Neuron (in vitro differentiated cells): ENCODE measurements at regions not wholly inside any gene's neighbourhood (a gene's known extent, or its start where the extent isn't known, plus 50 kb on each side); places are given as distances from the start of the nearest gene placed in this dataset.
"Not testable (repeated sequence)": the region's sequence is repeated elsewhere in the genome, so short reads cannot be mapped to it uniquely, and the experiment has no call there.

Experiments used
- H2AFZ ChIP-seq: one replicate; pipeline ENCODE4 v1.6.1; 2013; ENCODE audit warnings: low read depth, mild to moderate bottlenecking, inconsistent platforms, low read length, moderate library complexity
- H3K27me3 ChIP-seq: one replicate; pipeline ENCODE4 v1.6.1; 2013; ENCODE audit warnings: low read length; ENCODE audit not compliant: insufficient read depth
- H3K36me3 ChIP-seq: one replicate; pipeline ENCODE4 v1.6.1; 2013; ENCODE audit warnings: low read length; ENCODE audit not compliant: insufficient read depth
- H3K4me1 ChIP-seq: one replicate; pipeline ENCODE4 v1.6.1; 2013; ENCODE audit warnings: low read length; ENCODE audit not compliant: insufficient read depth
- H3K4me3 ChIP-seq: 2 replicates; pipeline ENCODE4 v1.5.1; 2013; ENCODE audit warnings: mild to moderate bottlenecking, low read length, moderate library complexity
- H3K9me3 ChIP-seq: one replicate; pipeline ENCODE4 v1.6.1; 2013; ENCODE audit warnings: low read length

GRCh38 chr5:24998641-24999040, 353.9 kb upstream of the CDH10 start:
- Histone ChIP-seq H3K27me3 (no peaks in the 10 kb centered on the region), H3K4me3 (no peak overlapping the region), H2AFZ (no peak overlapping the region), H3K36me3 (no peaks in the 10 kb centered on the region), H3K9me3 (no peaks in the 10 kb centered on the region), H3K4me1 (no peaks in the 10 kb centered on the region)

GRCh38 chr5:24986326-24986725, 341.5 kb upstream of the CDH10 start:
- no peaks in the 10 kb centered on the region for H3K4me1 ChIP-seq
- no peak overlapping the region for H3K4me3 ChIP-seq
- no peaks in the 10 kb centered on the region for H3K36me3 ChIP-seq
- H3K9me3 ChIP-seq, result no peaks in the 10 kb centered on the region
- no peaks in the 10 kb centered on the region for H3K27me3 ChIP-seq
- H2AFZ ChIP-seq, result no peak overlapping the region

GRCh38 chr5:24978552-24978951, 333.8 kb upstream of the CDH10 start:
- H3K4me1 ChIP-seq, H3K27me3 ChIP-seq, H3K4me3 ChIP-seq, H3K36me3 ChIP-seq, H2AFZ ChIP-seq, H3K9me3 ChIP-seq: not testable (repeated sequence)

- Histone ChIP-seq H3K9me3 (no peaks in the 10 kb centered on the region), H3K4me3 (no peak overlapping the region), H3K36me3 (no peaks in the 10 kb centered on the region), H2AFZ (no peak overlapping the region), H3K27me3 (no peaks in the 10 kb centered on the region), H3K4me1 (no peaks in the 10 kb centered on the region)
Observed at GRCh38 chr5:24963611-24964010, 318.8 kb upstream of the CDH10 start.

GRCh38 chr5:24923400-24923799, 278.6 kb upstream of the CDH10 start:
- Histone ChIP-seq H3K36me3 (no peaks in the 10 kb centered on the region), H3K4me1 (no peaks in the 10 kb centered on the region), H2AFZ (no peak overlapping the region), H3K27me3 (no peaks in the 10 kb centered on the region), H3K9me3 (no peaks in the 10 kb centered on the region), H3K4me3 (no peak overlapping the region)

- no peak overlapping the region for H2AFZ ChIP-seq
- H3K9me3 ChIP-seq, result no peaks in the 10 kb centered on the region
- no peaks in the 10 kb centered on the region for H3K27me3 ChIP-seq
- no peaks in the 10 kb centered on the region for H3K36me3 ChIP-seq
- no peak overlapping the region for H3K4me3 ChIP-seq
- H3K4me1 ChIP-seq, result no peaks in the 10 kb centered on the region
Observed at GRCh38 chr5:24918676-24919075, 273.9 kb upstream of the CDH10 start.

GRCh38 chr5:24916863-24917262, 272.1 kb upstream of the CDH10 start:
- H2AFZ ChIP-seq, result peak overlapping the region; percentile 26
- H3K4me1 ChIP-seq, result no peaks in the 10 kb centered on the region
- no peaks in the 10 kb centered on the region for H3K27me3 ChIP-seq
- H3K4me3 ChIP-seq, result no peak overlapping the region
- H3K36me3 ChIP-seq, result no peaks in the 10 kb centered on the region
- H3K9me3 ChIP-seq, result no peaks in the 10 kb centered on the region

- H3K9me3 ChIP-seq, result no peaks in the 10 kb centered on the region
- no peak overlapping the region for H3K4me3 ChIP-seq
- no peaks in the 10 kb centered on the region for H3K36me3 ChIP-seq
- no peaks in the 10 kb centered on the region for H3K27me3 ChIP-seq
- no peaks in the 10 kb centered on the region for H3K4me1 ChIP-seq
- H2AFZ ChIP-seq, result no peak overlapping the region
Observed at GRCh38 chr5:24909210-24909609, 264.4 kb upstream of the CDH10 start.

- Histone ChIP-seq H3K36me3 (no peaks in the 10 kb centered on the region), H3K4me1 (no peaks in the 10 kb centered on the region), H3K9me3 (no peaks in the 10 kb centered on the region), H2AFZ (no peak overlapping the region), H3K27me3 (no peaks in the 10 kb centered on the region), H3K4me3 (no peak overlapping the region)
Observed at GRCh38 chr5:24906689-24907088, 261.9 kb upstream of the CDH10 start.

- no peaks in the 10 kb centered on the region for H3K9me3 ChIP-seq
- no peak overlapping the region for H2AFZ ChIP-seq
- H3K4me1 ChIP-seq, result no peaks in the 10 kb centered on the region
- H3K36me3 ChIP-seq, result no peaks in the 10 kb centered on the region
- H3K4me3 ChIP-seq, result no peak overlapping the region
- H3K27me3 ChIP-seq, result no peaks in the 10 kb centered on the region
Observed at GRCh38 chr5:24904981-24905517, 260.3 kb upstream of the CDH10 start.

- no peaks in the 10 kb centered on the region for H3K9me3 ChIP-seq
- H3K27me3 ChIP-seq, result no peaks in the 10 kb centered on the region
- H3K4me1 ChIP-seq, result no peaks in the 10 kb centered on the region
- no peaks in the 10 kb centered on the region for H3K36me3 ChIP-seq
- H2AFZ ChIP-seq, result no peak overlapping the region
- no peak overlapping the region for H3K4me3 ChIP-seq
Observed at GRCh38 chr5:24899180-24899579, 254.4 kb upstream of the CDH10 start.

- no peaks in the 10 kb centered on the region for H3K9me3 ChIP-seq
- H3K27me3 ChIP-seq, result no peaks in the 10 kb centered on the region
- H3K36me3 ChIP-seq, result no peaks in the 10 kb centered on the region
- no peak overlapping the region for H2AFZ ChIP-seq
- H3K4me1 ChIP-seq, result no peaks in the 10 kb centered on the region
- H3K4me3 ChIP-seq, result no peak overlapping the region
Observed at GRCh38 chr5:24864244-24864643, 219.5 kb upstream of the CDH10 start.

GRCh38 chr5:24862117-24862516, 217.3 kb upstream of the CDH10 start:
- Histone ChIP-seq H2AFZ (no peak overlapping the region), H3K36me3 (no peaks in the 10 kb centered on the region), H3K4me3 (no peak overlapping the region), H3K4me1 (no peaks in the 10 kb centered on the region), H3K27me3 (no peaks in the 10 kb centered on the region), H3K9me3 (no peaks in the 10 kb centered on the region)

GRCh38 chr5:24855485-24855884, 210.7 kb upstream of the CDH10 start:
- Histone ChIP-seq H3K4me3 (no peak overlapping the region), H3K9me3 (no peaks in the 10 kb centered on the region), H3K27me3 (no peaks in the 10 kb centered on the region), H2AFZ (no peak overlapping the region), H3K36me3 (no peaks in the 10 kb centered on the region), H3K4me1 (peaks cover 11% of the 10 kb centered on the region)
